H1 (cell line): ENCODE measurements at regions not wholly inside any gene's neighbourhood (a gene's known extent, or its start where the extent isn't known, plus 50 kb on each side); places are given as distances from the start of the nearest gene placed in this dataset.

Source experiments
- CTCF ChIA-PET: fragments of 300-600 bp; sonication (Branson Sonifier 250); formaldehyde crosslinking; loops from one replicate; lab custom pipeline; 2021; ENCODE audit not compliant: partially characterized antibody; lab: Charles Lee
- POLR2A ChIA-PET: fragments of 300-600 bp; sonication (Branson Sonifier 250); formaldehyde crosslinking; loops from one replicate; lab custom pipeline; 2021; ENCODE audit warnings: inconsistent platforms; ENCODE audit not compliant: partially characterized antibody; lab: Charles Lee
- DNase-seq, 2 experiments: peaks; one replicate each; pipeline versions ENCODE4 v3.0.0 to v3.0.0-alpha.2; 2010 to 2022; ENCODE audit warnings: low spot score in 2 of 2, low read depth in 1 of 2, mixed read lengths in 1 of 2
- FAIRE-seq: peaks from 2 replicates; lab custom pipeline; 2011; peaks lifted over from hg19 to GRCh38; lab: Jason Lieb, UNC
- H2AFZ ChIP-seq: 2 replicates; pipeline ENCODE4 v1.8.1; 2012; ENCODE audit warnings: low read length, inconsistent platforms
- H2AK5ac ChIP-seq: 2 replicates; pipeline ENCODE4 v1.6.1; 2013; ENCODE audit warnings: low read depth, low read length
- H2BK120ac ChIP-seq: replicated peaks from 2 replicates; pipeline ENCODE3; 2013; ENCODE audit warnings: low read depth, low read length, inconsistent platforms
- H2BK12ac ChIP-seq: 2 replicates; pipeline ENCODE4 v1.6.1; 2013; ENCODE audit warnings: low read depth, low read length
- H2BK15ac ChIP-seq: 2 replicates; pipeline ENCODE4 v1.6.1; 2013; ENCODE audit warnings: low read length
- H2BK20ac ChIP-seq: 2 replicates; pipeline ENCODE4 v1.6.1; 2013; ENCODE audit warnings: low read length
- H2BK5ac ChIP-seq: 2 replicates; pipeline ENCODE4 v1.6.1; 2013; ENCODE audit warnings: low read depth, low read length
- H3K14ac ChIP-seq: 2 replicates; pipeline ENCODE4 v1.6.1; 2013; ENCODE audit warnings: inconsistent platforms; ENCODE audit not compliant: insufficient read length
- H3K18ac ChIP-seq: 2 replicates; pipeline ENCODE4 v1.6.1; 2013; ENCODE audit warnings: low read length; ENCODE audit errors: extremely low read depth
- H3K23ac ChIP-seq: 2 replicates; pipeline ENCODE4 v1.6.1; 2013; ENCODE audit warnings: inconsistent platforms; ENCODE audit not compliant: insufficient read length
- H3K23me2 ChIP-seq: 2 replicates; pipeline ENCODE4 v1.6.1; 2013; ENCODE audit warnings: low read depth, low read length
- H3K27ac ChIP-seq: 2 replicates; pipeline ENCODE4 v1.6.1; 2011; ENCODE audit warnings: low read depth, low read length, inconsistent platforms
- H3K27me3 ChIP-seq, 4 experiments: replicated peaks in 1 of 4; 1 replicate in 1 of 4; 2 replicates in 3 of 4; pipeline versions ENCODE4 v1.6.1 to v1.8.1; 2011 to 2013; ENCODE audit warnings: low read length in 3 of 4, mild to moderate bottlenecking in 3 of 4, inconsistent platforms in 2 of 4, mixed read lengths in 2 of 4, moderate library complexity in 1 of 4; ENCODE audit not compliant: control insufficient read depth in 3 of 4, insufficient read depth in 3 of 4; ENCODE audit errors: extremely low read depth in 1 of 4
- H3K36me3 ChIP-seq, 4 experiments: 2 replicates each; pipeline versions ENCODE4 v1.6.1 to v1.8.1; 2011 to 2013; ENCODE audit warnings: mild to moderate bottlenecking in 4 of 4, low read length in 3 of 4, moderate library complexity in 2 of 4, control low read depth in 1 of 4, inconsistent platforms in 1 of 4; ENCODE audit not compliant: insufficient read depth in 4 of 4, control insufficient read depth in 2 of 4
- H3K4ac ChIP-seq: replicated peaks from 2 replicates; pipeline ENCODE3; 2013; ENCODE audit warnings: low read length, low read depth, mixed read lengths, inconsistent platforms; ENCODE audit not compliant: insufficient read length
- H3K4me1 ChIP-seq, 4 experiments: replicated peaks in 1 of 4; 1 replicate in 1 of 4; 2 replicates in 3 of 4; pipeline versions ENCODE4 v1.6.1 to v1.8.1; 2011 to 2013; ENCODE audit warnings: low read length in 3 of 4, inconsistent platforms in 2 of 4, mixed read lengths in 1 of 4; ENCODE audit not compliant: insufficient read depth in 4 of 4, control insufficient read depth in 3 of 4
- H3K4me2 ChIP-seq, 2 experiments: 2 replicates each; pipeline versions ENCODE4 v1.6.1 to v1.8.1; 2011 to 2013; ENCODE audit warnings: low read depth in 2 of 2, low read length in 2 of 2, control low read depth in 1 of 2, inconsistent platforms in 1 of 2, mild to moderate bottlenecking in 1 of 2; ENCODE audit not compliant: insufficient read depth in 1 of 2
- H3K4me3 ChIP-seq, 4 experiments: fragments of 200-600, 300-600 bp in 1 of 4; sonication (generic), shearing (Covaris generic), sonication (Bioruptor Twin) in 1 of 4; 2 replicates each; pipeline versions ENCODE4 v1.5.1 to v1.8.1; 2011 to 2016; ENCODE audit warnings: low read length in 4 of 4, low read depth in 3 of 4, control low read depth in 2 of 4, inconsistent platforms in 2 of 4, mild to moderate bottlenecking in 2 of 4, mixed read lengths in 1 of 4, moderate library complexity in 1 of 4; ENCODE audit not compliant: insufficient read depth in 2 of 4; ENCODE audit errors: extremely low read depth in 1 of 4
- H3K56ac ChIP-seq: replicated peaks from 2 replicates; pipeline ENCODE3; 2013; ENCODE audit warnings: low read depth, mild to moderate bottlenecking, mixed read lengths, low read length, inconsistent platforms; ENCODE audit not compliant: insufficient read length
- H3K79me1 ChIP-seq: 2 replicates; pipeline ENCODE4 v1.6.1; 2013; ENCODE audit warnings: low read depth, low read length, control low read depth
- H3K79me2 ChIP-seq, 2 experiments: 2 replicates each; pipeline versions ENCODE4 v1.6.1 to v1.8.1; 2012 to 2013; ENCODE audit warnings: low read length in 2 of 2, mild to moderate bottlenecking in 2 of 2, inconsistent platforms in 1 of 2; ENCODE audit not compliant: insufficient read depth in 2 of 2, control insufficient read depth in 1 of 2
- H3K9ac ChIP-seq, 4 experiments: replicated peaks in 1 of 4; 1 replicate in 1 of 4; 2 replicates in 3 of 4; pipeline versions ENCODE4 v1.6.1 to v1.8.1; 2011 to 2013; ENCODE audit warnings: low read depth in 3 of 4, low read length in 3 of 4, control low read depth in 2 of 4, mild to moderate bottlenecking in 2 of 4, moderate library complexity in 2 of 4, inconsistent platforms in 1 of 4; ENCODE audit errors: extremely low read depth in 1 of 4
- H3K9me3 ChIP-seq, 2 experiments: 2 replicates each; pipeline versions ENCODE4 v1.6.1 to v1.8.1; 2012 to 2013; ENCODE audit warnings: mild to moderate bottlenecking in 2 of 2, moderate library complexity in 2 of 2, control low read depth in 1 of 2, inconsistent platforms in 1 of 2, low read depth in 1 of 2, low read length in 1 of 2, mixed read lengths in 1 of 2; ENCODE audit not compliant: insufficient read depth in 2 of 2
- H4K20me1 ChIP-seq, 2 experiments: replicated peaks in 1 of 2; 2 replicates each; pipeline versions ENCODE3 to v1.8.1; 2011 to 2013; ENCODE audit warnings: inconsistent platforms in 2 of 2, low read length in 2 of 2, mild to moderate bottlenecking in 1 of 2; ENCODE audit not compliant: insufficient read depth in 2 of 2, control insufficient read depth in 1 of 2
- H4K5ac ChIP-seq: 2 replicates; pipeline ENCODE4 v1.6.1; 2013; ENCODE audit warnings: low read length, low read depth, mixed read lengths, inconsistent platforms; ENCODE audit not compliant: insufficient read length
- H4K8ac ChIP-seq: 2 replicates; pipeline ENCODE4 v1.8.0; 2013; ENCODE audit warnings: mild to moderate bottlenecking, moderate library complexity, low read length, inconsistent platforms; ENCODE audit not compliant: insufficient read depth; ENCODE audit errors: extremely low read depth
- H4K91ac ChIP-seq: replicated peaks from 2 replicates; pipeline ENCODE3; 2013; ENCODE audit warnings: low read length, mixed read lengths, inconsistent platforms; ENCODE audit not compliant: insufficient read length
- BACH1 ChIP-seq: IDR thresholded peaks from 2 replicates; pipeline ENCODE4 v1.6.1; 2012; ENCODE audit warnings: low read length, improper control_type of control experiment
- BRCA1 ChIP-seq: IDR thresholded peaks from 2 replicates; pipeline ENCODE4 v1.6.1; 2012; ENCODE audit warnings: low read depth, low read length, improper control_type of control experiment
- CREB1 ChIP-seq: IDR thresholded peaks from 2 replicates; pipeline ENCODE4 v1.6.1; 2012; ENCODE audit warnings: inconsistent platforms
- GTF2F1 ChIP-seq: IDR thresholded peaks from 2 replicates; pipeline ENCODE4 v1.6.1; 2012; ENCODE audit warnings: low read depth, low read length, improper control_type of control experiment, borderline replicate concordance
- HDAC6 ChIP-seq: IDR thresholded peaks from one replicate; pipeline ENCODE4 v1.7.1; 2012; ENCODE audit warnings: low read depth, mild to moderate bottlenecking, inconsistent platforms, low read length, moderate library complexity
- NANOG ChIP-seq: IDR thresholded peaks from 2 replicates; pipeline ENCODE4 v1.6.1; 2011; ENCODE audit warnings: low read length, low read depth, mild to moderate bottlenecking, inconsistent platforms; ENCODE audit not compliant: insufficient read depth, poor library complexity, severe bottlenecking
- NRF1 ChIP-seq: IDR thresholded peaks from 2 replicates; pipeline ENCODE4 v1.6.1; 2011; ENCODE audit warnings: mild to moderate bottlenecking, low read depth, low read length, improper control_type of control experiment
- POLR2AphosphoS5 ChIP-seq: IDR thresholded peaks from 2 replicates; pipeline ENCODE4 v1.6.1; 2011; ENCODE audit warnings: low read depth, low read length
- SP1 ChIP-seq: IDR thresholded peaks from 2 replicates; pipeline ENCODE4 v1.6.1; 2011; ENCODE audit warnings: low read depth, low read length
- SUZ12 ChIP-seq: fragments of 200-600 bp; sonication (generic); IDR thresholded peaks from 2 replicates; pipeline ENCODE4 v1.6.1; 2012; ENCODE audit warnings: mild to moderate bottlenecking, inconsistent platforms, low read length, moderate library complexity, mixed read lengths
- TEAD4 ChIP-seq: IDR thresholded peaks from 2 replicates; pipeline ENCODE4 v1.6.1; 2012; ENCODE audit warnings: low read depth, low read length, inconsistent platforms, mixed read lengths
- WGBS, 2 experiments: shearing (Covaris generic) in 1 of 2; methylation state at CpG; one replicate each; pipeline versions ENCODE4 v1.1.6 to v1.1.7; 2013 to 2015; ENCODE audit warnings: low lambda C conversion rate in 2 of 2, mixed read lengths in 2 of 2, inconsistent platforms in 1 of 2, low coverage in 1 of 2, missing lambda C conversion rate in 1 of 2; ENCODE audit not compliant: insufficient replicate concordance in 2 of 2, insufficient coverage in 1 of 2, insufficient read length in 1 of 2; ENCODE audit errors: extremely low coverage in 1 of 2, missing lambda C conversion rate in 1 of 2; 5-methylcytosine and 5-hydroxymethylcytosine counted together

DNA sequence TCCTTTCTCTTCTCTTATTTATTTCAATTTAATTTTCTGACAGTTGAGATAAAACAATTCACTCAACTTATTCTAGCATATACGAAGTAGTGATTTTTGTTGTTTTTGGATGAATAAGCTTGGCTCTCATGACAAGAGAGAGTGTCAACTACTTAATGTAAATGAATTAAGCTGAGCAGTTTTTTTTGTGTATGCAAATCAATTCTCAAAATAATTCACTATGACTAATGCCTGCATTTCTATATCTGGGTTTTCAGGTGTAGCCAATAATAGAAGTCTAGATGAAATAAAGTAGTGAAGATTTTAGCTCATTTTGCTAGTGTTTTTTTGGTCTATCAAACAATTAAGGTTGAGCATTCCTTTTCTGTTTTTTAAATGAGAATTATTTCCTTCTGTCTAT lies 1354.0 kb downstream of the CDH8 start:
- FAIRE-seq: no peak
- H4K8ac ChIP-seq: no peak overlapping the region
- TF ChIP-seq TEAD4 (no peak), SP1 (no peak), CREB1 (no peak), NRF1 (no peak), POLR2AphosphoS5 (no peak), BRCA1 (no peak), SUZ12 (no peak), BACH1 (no peak), GTF2F1 (no peak), NANOG (no peak), HDAC6 (no peak)
- H2BK15ac ChIP-seq: no peak overlapping the region
- no peak overlapping the region for H3K56ac ChIP-seq
- no peak overlapping the region for H4K5ac ChIP-seq
- H2BK5ac ChIP-seq: no peak overlapping the region
- H3K36me3 ChIP-seq: no peaks in the 10 kb centered on the region
- H3K4me1 ChIP-seq: peaks cover 0 to 5% (median 0%) of the 10 kb centered on the region in 4 experiments; a peak in 1 of 7 replicates
- H3K14ac ChIP-seq: no peak overlapping the region
- H2BK12ac ChIP-seq: no peak overlapping the region
- H4K20me1 ChIP-seq: no peaks in the 10 kb centered on the region
- ChIA-PET POLR2A (no interaction called here), CTCF (no interaction called here)
- H2BK120ac ChIP-seq: no peak overlapping the region
- H2AFZ ChIP-seq: no peak overlapping the region
- no peaks in the 10 kb centered on the region for H3K79me2 ChIP-seq
- 87% methylated on average over 1 of the region's 1 CpG; no CpG with 5 or more reads in 1 of the 2 experiments for WGBS, 2 experiments
- no peak overlapping the region for H3K23ac ChIP-seq
- no peaks in the 10 kb centered on the region for H3K9me3 ChIP-seq
- DNase-seq: no peak
- H2BK20ac ChIP-seq: no peak overlapping the region
- no peaks in the 10 kb centered on the region for H3K23me2 ChIP-seq
- no peak overlapping the region for H3K4ac ChIP-seq
- no peak overlapping the region for H3K18ac ChIP-seq
- H3K27ac ChIP-seq: no peak overlapping the region
- H2AK5ac ChIP-seq: no peak overlapping the region
- H3K4me2 ChIP-seq: no peak overlapping the region
- H3K4me3 ChIP-seq: no peak overlapping the region
- H4K91ac ChIP-seq: no peak overlapping the region
- H3K9ac ChIP-seq: no peak overlapping the region
- H3K79me1 ChIP-seq: no peaks in the 10 kb centered on the region
- H3K27me3 ChIP-seq: no peaks in the 10 kb centered on the region; a peak in 1 of 7 replicates
